ENCODE measurements at regions not wholly inside any gene's neighbourhood (a gene's known extent, or its start where the extent isn't known, plus 50 kb on each side); places are given as distances from the start of the nearest gene placed in this dataset.

DNA sequence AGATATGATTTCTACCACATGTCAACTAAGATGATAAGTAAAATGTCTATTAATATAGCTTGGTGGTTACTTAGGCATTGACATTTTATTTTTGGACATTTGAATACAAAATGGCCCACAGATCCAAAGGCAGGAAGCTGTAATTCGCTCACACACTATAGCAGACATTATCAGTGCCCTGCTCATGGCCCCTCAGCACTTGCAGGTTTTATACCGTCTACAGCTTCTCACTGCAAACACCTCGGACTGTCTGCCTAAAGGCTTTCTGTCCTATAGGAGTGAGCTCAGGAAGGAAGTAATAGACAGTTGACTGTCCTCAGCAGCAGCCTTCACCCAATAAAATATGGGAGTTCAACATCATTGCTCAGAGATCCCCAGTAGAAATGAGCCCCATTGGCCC is 140.8 kb upstream of the RASA1 start:
- TF ChIP-seq, protein P1, sequence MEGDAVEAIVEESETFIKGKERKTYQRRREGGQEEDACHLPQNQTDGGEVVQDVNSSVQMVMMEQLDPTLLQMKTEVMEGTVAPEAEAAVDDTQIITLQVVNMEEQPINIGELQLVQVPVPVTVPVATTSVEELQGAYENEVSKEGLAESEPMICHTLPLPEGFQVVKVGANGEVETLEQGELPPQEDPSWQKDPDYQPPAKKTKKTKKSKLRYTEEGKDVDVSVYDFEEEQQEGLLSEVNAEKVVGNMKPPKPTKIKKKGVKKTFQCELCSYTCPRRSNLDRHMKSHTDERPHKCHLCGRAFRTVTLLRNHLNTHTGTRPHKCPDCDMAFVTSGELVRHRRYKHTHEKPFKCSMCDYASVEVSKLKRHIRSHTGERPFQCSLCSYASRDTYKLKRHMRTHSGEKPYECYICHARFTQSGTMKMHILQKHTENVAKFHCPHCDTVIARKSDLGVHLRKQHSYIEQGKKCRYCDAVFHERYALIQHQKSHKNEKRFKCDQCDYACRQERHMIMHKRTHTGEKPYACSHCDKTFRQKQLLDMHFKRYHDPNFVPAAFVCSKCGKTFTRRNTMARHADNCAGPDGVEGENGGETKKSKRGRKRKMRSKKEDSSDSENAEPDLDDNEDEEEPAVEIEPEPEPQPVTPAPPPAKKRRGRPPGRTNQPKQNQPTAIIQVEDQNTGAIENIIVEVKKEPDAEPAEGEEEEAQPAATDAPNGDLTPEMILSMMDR (IDR thresholded peaks at IDR 0.05; ENCODE audit: insufficient read depth, low read length): no peak
- no peak for TF ChIP-seq SPI1 (IDR thresholded peaks at IDR 0.05; ENCODE audit: borderline replicate concordance, low read depth)
- TF ChIP-seq POLR2AphosphoS5 (IDR thresholded peaks at IDR 0.05; ENCODE audit: low read depth): no peak
- TF ChIP-seq, protein P2, sequence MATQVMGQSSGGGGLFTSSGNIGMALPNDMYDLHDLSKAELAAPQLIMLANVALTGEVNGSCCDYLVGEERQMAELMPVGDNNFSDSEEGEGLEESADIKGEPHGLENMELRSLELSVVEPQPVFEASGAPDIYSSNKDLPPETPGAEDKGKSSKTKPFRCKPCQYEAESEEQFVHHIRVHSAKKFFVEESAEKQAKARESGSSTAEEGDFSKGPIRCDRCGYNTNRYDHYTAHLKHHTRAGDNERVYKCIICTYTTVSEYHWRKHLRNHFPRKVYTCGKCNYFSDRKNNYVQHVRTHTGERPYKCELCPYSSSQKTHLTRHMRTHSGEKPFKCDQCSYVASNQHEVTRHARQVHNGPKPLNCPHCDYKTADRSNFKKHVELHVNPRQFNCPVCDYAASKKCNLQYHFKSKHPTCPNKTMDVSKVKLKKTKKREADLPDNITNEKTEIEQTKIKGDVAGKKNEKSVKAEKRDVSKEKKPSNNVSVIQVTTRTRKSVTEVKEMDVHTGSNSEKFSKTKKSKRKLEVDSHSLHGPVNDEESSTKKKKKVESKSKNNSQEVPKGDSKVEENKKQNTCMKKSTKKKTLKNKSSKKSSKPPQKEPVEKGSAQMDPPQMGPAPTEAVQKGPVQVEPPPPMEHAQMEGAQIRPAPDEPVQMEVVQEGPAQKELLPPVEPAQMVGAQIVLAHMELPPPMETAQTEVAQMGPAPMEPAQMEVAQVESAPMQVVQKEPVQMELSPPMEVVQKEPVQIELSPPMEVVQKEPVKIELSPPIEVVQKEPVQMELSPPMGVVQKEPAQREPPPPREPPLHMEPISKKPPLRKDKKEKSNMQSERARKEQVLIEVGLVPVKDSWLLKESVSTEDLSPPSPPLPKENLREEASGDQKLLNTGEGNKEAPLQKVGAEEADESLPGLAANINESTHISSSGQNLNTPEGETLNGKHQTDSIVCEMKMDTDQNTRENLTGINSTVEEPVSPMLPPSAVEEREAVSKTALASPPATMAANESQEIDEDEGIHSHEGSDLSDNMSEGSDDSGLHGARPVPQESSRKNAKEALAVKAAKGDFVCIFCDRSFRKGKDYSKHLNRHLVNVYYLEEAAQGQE (IDR thresholded peaks at IDR 0.05; ENCODE audit: insufficient replicate concordance, low read depth): no peak

Measured in HL-60 (cell line).